GM23248 (cell line): ENCODE measurements at regions not wholly inside any gene's neighbourhood (a gene's known extent, or its start where the extent isn't known, plus 50 kb on each side); places are given as distances from the start of the nearest gene placed in this dataset.

Source experiments
- EZH2 ChIP-seq: fragments of 200-600 bp; sonication (generic); IDR thresholded peaks from 2 replicates; pipeline ENCODE4 v1.6.1; 2018; ENCODE audit warnings: antibody characterized with exemption, mild to moderate bottlenecking; ENCODE audit not compliant: insufficient read depth, poor library complexity, severe bottlenecking
- EZH2phosphoT487 ChIP-seq: fragments of 200-600 bp; sonication (generic); IDR thresholded peaks from 2 replicates; pipeline ENCODE4 v1.6.1; 2018; ENCODE audit warnings: antibody characterized with exemption, moderate library complexity, mild to moderate bottlenecking, low read depth; ENCODE audit not compliant: insufficient read depth

DNA sequence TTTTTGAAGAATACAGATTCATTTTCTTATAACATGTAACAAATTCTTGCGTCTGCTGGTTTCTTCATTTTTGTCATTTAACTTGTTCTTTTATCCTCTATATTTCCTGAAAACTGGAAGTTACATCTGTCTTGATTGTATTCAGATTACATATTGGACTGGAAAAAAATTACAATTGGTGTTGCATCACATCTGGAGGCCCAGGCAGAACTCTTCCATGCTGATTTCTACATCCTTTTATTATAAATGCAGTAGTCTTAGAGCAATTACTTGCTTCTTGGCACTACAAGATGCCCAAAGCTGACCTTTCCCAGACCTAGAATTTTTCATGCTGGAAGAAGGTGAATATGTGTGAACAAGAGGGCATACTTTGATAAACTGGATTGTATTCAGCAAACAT is 460.9 kb upstream of the CNTNAP2 start:
- TF ChIP-seq EZH2 (no peak), EZH2phosphoT487 (no peak)
